Stimulated activated naive CD8-positive, alpha-beta T cell treated with anti-CD3 and anti-CD28 coated beads, Interleukin-15, Interleukin-2, amounts not matched to agents 100 ng/mL and 50 ng/mL, for 24 hours (primary cell): ENCODE measurements at regions not wholly inside any gene's neighbourhood (a gene's known extent, or its start where the extent isn't known, plus 50 kb on each side); places are given as distances from the start of the nearest gene placed in this dataset.
"Not testable (repeated sequence)": the region's sequence is repeated elsewhere in the genome, so short reads cannot be mapped to it uniquely, and the experiment has no call there.

Experiments
- H3K27ac Mint-ChIP-seq: one replicate; pipeline ENCODE4 v1.8.0; 2021; ENCODE audit warnings: mild to moderate bottlenecking, mixed read lengths
- H3K27me3 Mint-ChIP-seq: one replicate; pipeline ENCODE4 v1.8.0; 2021; ENCODE audit warnings: mixed read lengths
- H3K36me3 Mint-ChIP-seq: one replicate; pipeline ENCODE4 v1.8.0; 2021; ENCODE audit warnings: low read depth, mixed read lengths
- H3K4me1 Mint-ChIP-seq: one replicate; pipeline ENCODE4 v1.8.0; 2021; ENCODE audit warnings: low read depth, mixed read lengths
- H3K4me3 Mint-ChIP-seq: one replicate; pipeline ENCODE4 v1.8.0; 2021; ENCODE audit warnings: mild to moderate bottlenecking, mixed read lengths
- H3K9me3 Mint-ChIP-seq: one replicate; pipeline ENCODE4 v1.8.0; 2021; ENCODE audit warnings: mixed read lengths

DNA sequence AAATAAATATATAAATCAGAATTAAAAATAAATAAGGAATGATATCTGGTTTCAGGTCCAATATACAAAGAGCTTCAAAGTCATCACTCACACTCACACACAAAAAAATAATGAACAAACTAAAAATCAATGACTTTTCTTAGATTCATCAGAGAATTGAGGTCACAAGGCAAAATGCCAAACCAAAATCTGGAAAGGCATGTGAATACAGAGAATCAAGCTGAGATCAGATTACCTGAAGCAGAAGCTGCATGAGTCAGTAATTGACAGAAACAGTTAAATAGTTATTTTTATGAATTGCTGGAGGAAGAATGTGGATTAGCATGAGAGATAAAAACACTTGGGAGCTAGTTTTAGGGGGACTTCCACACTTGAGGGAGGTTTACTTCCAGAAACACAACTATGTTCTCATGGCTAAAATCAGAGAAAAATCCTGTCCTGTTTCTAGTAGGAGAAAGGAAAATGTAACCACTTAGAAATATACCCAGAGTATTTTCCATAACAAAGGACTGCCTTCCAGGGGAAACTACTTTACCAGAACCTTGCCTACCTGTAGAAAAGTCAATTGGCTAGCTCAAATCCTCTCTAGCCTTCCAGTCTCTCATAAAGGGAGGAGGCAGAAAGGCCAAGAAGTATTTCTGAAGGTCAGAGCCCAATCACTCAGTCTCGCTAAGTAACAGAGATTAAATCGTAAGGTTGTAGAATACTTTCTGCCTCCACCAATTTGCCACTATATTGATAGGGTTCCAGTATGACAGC lies 536.6 kb upstream of the NR5A2 start:
- Mint-ChIP-seq H3K27ac (no peak overlapping the region), H3K4me1 (no peaks in the 10 kb centered on the region), H3K4me3 (no peak overlapping the region), H3K27me3 (peaks cover 4% of the 10 kb centered on the region), H3K36me3 (peaks cover 8% of the 10 kb centered on the region), H3K9me3 (peaks cover 17% of the 10 kb centered on the region)

DNA sequence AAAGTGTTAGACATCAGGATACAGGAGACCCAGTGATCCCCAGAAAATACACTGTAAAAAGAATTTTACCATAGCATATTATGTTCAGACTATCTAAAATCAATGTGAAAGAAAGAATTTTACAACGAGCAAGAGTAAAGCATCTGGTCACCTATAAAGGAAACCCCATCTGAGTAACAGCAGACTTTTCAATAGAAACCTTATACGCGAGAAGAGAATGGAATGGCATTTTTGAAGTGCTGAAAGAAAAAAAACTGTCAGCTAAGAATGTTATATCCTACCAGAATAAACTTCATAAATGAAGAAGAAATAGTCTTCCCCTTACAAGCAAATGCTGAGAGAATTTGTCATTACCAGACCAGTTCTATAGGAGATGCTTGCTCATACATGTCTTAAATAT lies 532.1 kb upstream of the NR5A2 start:
- Mint-ChIP-seq H3K9me3 (peaks cover 23% of the 10 kb centered on the region), H3K36me3 (peaks cover 8% of the 10 kb centered on the region), H3K27ac (no peak overlapping the region), H3K27me3 (peaks cover 10% of the 10 kb centered on the region), H3K4me3 (no peak overlapping the region), H3K4me1 (peaks cover 11% of the 10 kb centered on the region)

DNA sequence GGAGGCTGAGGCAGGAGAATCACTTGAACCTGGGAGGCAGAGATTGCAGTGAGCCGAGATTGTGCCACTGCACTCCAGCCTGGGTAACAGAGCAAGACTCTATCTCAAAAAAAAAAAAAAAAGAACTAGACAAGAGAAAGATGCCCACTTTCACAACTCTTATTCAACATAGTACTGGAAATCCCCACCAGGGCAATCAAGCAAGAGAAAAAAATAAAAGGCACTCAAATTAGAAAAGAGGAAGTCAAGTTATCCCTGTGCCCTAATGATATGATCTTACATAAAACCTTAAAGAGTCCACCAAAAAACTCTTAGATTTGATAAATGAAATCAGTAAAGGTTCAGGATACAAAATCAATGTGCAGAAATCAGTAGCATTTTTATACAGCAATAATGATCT lies 528.7 kb upstream of the NR5A2 start:
- Mint-ChIP-seq H3K4me1 (peaks cover 11% of the 10 kb centered on the region), H3K9me3 (peaks cover 17% of the 10 kb centered on the region)
- H3K27me3 Mint-ChIP-seq, H3K27ac Mint-ChIP-seq, H3K36me3 Mint-ChIP-seq, H3K4me3 Mint-ChIP-seq: not testable (repeated sequence)

DNA sequence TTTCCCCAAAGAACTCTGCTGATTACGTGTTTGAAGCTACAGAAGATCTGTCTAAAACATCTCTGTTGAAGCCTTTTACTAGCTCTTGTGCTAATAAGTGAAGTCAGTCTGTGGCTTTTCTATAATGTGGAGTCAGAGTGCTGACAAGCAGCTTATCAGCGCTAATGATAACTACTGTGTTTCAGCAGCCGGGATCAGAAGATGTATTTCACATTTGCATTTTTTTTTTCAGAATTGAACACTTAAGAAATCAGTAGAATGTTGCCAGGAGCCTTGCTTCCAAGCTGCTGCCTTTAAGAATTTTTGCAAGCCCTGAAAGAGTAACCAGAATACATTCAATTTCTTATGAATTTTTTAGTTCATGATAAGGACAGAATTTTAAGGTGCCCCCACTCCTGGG lies 519.4 kb upstream of the NR5A2 start:
- no peak overlapping the region for H3K27ac Mint-ChIP-seq
- H3K4me1 Mint-ChIP-seq = peaks cover 10% of the 10 kb centered on the region
- H3K4me3 Mint-ChIP-seq = no peak overlapping the region
- no peaks in the 10 kb centered on the region for H3K9me3 Mint-ChIP-seq
- no peaks in the 10 kb centered on the region for H3K36me3 Mint-ChIP-seq
- no peaks in the 10 kb centered on the region for H3K27me3 Mint-ChIP-seq

DNA sequence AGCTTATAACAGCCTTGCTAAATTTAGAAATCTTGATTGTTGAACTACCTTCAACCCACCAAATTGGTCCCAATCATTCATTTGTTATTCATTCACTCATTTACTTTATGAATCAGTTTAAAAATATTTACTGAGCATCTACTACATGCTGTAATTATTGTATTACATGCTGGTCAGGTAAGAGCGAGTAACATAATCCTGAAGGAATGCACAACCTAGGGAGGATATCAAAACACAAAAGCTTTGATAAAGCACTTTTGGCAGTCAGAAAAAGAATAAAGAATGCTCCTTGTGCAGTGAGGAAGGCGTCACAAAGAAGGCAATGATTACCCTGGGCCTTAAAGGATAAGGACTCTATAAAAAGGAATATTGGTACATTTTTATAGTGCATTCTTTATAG lies 518.9 kb upstream of the NR5A2 start:
- H3K27ac Mint-ChIP-seq = no peak overlapping the region
- H3K4me3 Mint-ChIP-seq = no peak overlapping the region
- H3K36me3 Mint-ChIP-seq = no peaks in the 10 kb centered on the region
- H3K9me3 Mint-ChIP-seq = no peaks in the 10 kb centered on the region
- peaks cover 10% of the 10 kb centered on the region for H3K4me1 Mint-ChIP-seq
- no peaks in the 10 kb centered on the region for H3K27me3 Mint-ChIP-seq

DNA sequence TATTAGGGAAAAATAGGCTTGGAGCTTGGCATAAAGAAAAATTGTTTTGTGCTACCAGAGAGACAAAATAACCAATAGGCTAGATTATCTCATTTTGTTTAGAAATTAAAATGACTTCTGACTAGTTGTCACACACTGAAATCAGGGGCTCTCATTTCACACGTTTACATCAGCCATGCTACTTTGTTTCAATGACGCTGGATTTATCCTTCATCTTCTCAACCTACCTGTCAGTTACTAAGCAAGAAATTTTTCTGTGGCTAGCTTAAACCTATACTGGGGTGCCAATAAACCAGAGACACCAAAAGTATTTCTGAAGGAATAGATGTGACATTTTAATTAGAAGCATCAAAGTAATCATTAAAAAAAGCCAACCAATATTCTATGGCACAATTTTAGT lies 518.1 kb upstream of the NR5A2 start:
- no peaks in the 10 kb centered on the region for H3K9me3 Mint-ChIP-seq
- H3K27ac Mint-ChIP-seq = no peak overlapping the region
- H3K27me3 Mint-ChIP-seq = no peaks in the 10 kb centered on the region
- H3K4me1 Mint-ChIP-seq = peaks cover 10% of the 10 kb centered on the region
- no peaks in the 10 kb centered on the region for H3K36me3 Mint-ChIP-seq
- H3K4me3 Mint-ChIP-seq = no peak overlapping the region

DNA sequence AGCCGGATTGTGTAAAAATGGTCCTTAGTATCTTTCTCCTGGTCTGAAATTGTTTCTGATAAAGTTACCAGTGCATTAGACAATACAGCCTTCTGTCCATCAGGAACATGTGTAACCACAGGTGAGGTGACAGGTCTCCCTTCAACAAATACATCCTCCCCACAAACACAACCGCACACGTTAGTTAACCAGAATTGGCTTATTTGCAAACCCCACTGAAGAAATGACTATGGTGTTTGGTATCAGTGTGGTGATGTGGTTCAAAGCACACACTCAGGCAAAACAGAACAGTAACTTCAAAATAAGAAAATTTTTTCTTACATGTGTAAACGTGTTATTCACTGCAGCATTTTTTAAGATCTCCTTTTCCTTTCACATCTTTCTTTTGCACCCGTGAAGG lies 517.2 kb upstream of the NR5A2 start:
- no peak overlapping the region for H3K27ac Mint-ChIP-seq
- no peaks in the 10 kb centered on the region for H3K9me3 Mint-ChIP-seq
- H3K36me3 Mint-ChIP-seq = no peaks in the 10 kb centered on the region
- no peak overlapping the region for H3K4me3 Mint-ChIP-seq
- peaks cover 10% of the 10 kb centered on the region for H3K4me1 Mint-ChIP-seq
- H3K27me3 Mint-ChIP-seq = no peaks in the 10 kb centered on the region

DNA sequence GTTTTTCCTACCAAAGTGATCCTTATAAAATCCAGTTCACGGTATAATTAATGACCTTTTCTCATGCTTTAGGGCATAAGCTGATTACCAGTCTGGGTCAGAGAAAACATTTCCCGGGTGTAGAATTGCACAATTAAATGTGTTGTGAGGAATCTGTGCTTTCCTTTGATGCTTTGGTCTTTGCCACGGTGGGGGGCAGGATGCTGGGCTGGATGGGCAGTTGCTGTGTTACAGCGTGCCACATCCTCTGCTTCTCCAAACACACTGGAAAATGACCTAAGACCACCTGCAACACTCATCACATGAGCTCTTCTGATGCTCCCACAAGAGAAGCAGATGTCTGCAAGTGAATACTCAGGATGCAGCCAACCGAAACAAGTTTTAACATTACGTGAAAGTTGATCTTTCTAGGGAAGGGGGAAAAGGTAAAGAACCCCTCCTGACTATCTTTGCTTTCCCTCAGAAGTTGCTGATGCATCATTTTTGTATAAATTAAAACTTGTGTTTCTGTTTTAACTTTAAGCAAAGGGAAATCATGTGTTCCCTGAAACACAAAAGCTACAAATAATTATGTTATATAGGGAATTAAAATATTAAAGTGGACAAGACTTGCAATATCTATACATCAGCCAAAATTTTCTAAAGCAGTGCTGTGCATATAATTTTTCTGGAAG lies 515.3 kb upstream of the NR5A2 start:
- H3K4me1 Mint-ChIP-seq = peaks cover 10% of the 10 kb centered on the region
- H3K9me3 Mint-ChIP-seq = no peaks in the 10 kb centered on the region
- no peaks in the 10 kb centered on the region for H3K27me3 Mint-ChIP-seq
- H3K27ac Mint-ChIP-seq = no peak overlapping the region
- no peak overlapping the region for H3K4me3 Mint-ChIP-seq
- H3K36me3 Mint-ChIP-seq = no peaks in the 10 kb centered on the region

DNA sequence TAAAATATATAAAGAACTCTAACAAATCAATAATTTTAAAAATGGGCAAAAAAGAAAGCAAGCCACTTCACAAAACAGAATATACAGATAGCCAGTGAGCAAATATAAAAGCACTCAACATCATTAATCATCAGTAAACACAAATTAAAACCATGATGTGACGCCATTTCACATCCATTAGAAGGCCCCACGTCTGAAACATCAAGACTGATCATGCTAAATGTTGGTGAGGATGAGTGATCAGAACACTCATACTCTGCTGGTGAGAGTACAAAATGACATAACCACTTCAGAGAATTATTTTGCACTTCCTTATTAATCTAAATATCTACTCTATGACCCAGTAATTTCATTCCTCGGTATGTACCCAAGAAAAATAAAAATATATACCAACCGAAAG lies 512.2 kb upstream of the NR5A2 start:
- Mint-ChIP-seq H3K27me3 (no peaks in the 10 kb centered on the region), H3K27ac (no peak overlapping the region), H3K4me3 (no peak overlapping the region), H3K9me3 (no peaks in the 10 kb centered on the region), H3K4me1 (peaks cover 5% of the 10 kb centered on the region), H3K36me3 (no peaks in the 10 kb centered on the region)

DNA sequence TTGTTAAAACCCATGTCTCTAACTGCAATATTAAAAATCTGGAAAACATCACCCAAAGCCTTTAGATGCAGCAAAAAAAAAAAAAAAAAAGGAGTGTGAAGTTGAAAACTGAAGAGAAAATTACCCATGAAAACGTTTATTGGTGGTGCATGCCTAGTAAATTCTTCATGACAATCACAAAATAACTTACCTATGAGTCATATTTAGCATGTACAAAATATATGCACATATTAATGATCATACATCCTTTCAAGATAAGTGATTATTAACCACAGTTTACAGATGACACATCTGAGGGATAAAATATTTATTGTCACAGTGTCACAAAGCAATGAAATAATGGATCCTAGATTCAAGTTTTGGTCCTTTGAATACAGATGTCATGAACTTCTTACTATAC lies 505.2 kb upstream of the NR5A2 start:
- H3K27ac Mint-ChIP-seq = no peak overlapping the region

DNA sequence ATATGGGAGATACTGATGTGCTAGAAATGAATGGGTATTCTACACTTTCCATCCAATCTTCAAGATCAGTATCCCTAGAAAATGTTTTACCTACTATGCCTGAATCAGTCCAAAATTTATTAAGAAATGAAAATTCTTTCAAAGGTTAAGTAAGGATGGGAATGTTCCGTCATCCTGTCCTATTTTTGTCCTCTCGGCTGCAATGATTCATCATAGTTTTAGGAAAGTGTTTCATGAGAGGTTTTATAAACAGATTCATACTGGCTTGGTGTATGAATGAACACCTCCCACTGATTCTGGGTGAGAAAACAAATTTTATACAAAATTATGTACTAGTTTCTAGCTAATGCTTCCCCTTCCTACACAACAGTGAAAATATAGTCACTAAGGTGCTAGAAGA lies 504.6 kb upstream of the NR5A2 start:
- no peak overlapping the region for H3K27ac Mint-ChIP-seq
- H3K9me3 Mint-ChIP-seq = no peaks in the 10 kb centered on the region
- H3K36me3 Mint-ChIP-seq = no peaks in the 10 kb centered on the region
- no peak overlapping the region for H3K4me3 Mint-ChIP-seq
- H3K4me1 Mint-ChIP-seq = no peaks in the 10 kb centered on the region
- H3K27me3 Mint-ChIP-seq = no peaks in the 10 kb centered on the region

More for the DNA sequence above, 505.2 kb upstream of the NR5A2 start:
- Mint-ChIP-seq H3K4me1 (no peaks in the 10 kb centered on the region), H3K4me3 (no peak overlapping the region), H3K9me3 (no peaks in the 10 kb centered on the region), H3K36me3 (no peaks in the 10 kb centered on the region), H3K27me3 (no peaks in the 10 kb centered on the region)

DNA sequence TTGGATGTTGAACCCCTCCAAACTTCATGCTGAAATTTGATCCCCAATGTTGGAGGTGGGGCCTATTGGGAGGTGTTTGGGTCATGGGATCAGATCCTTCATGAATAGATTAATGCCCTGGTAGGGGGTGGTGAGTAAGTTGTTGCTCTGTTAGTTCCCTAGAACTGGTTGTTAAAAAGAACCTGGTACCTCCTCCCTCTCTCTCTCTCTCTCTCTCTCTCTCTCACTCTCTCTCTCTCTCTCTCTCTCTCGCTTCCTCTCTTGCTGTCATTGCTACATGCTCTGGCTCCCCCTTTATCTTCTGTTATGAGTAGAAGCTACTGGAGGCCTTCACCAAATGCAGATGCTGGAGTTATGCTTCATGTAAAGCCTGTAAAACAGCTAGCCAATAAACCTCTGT lies 498.2 kb upstream of the NR5A2 start:
- Mint-ChIP-seq H3K4me1 (no peaks in the 10 kb centered on the region), H3K27ac (no peak overlapping the region), H3K9me3 (peaks cover 8% of the 10 kb centered on the region), H3K36me3 (no peaks in the 10 kb centered on the region), H3K27me3 (no peaks in the 10 kb centered on the region), H3K4me3 (no peak overlapping the region)

DNA sequence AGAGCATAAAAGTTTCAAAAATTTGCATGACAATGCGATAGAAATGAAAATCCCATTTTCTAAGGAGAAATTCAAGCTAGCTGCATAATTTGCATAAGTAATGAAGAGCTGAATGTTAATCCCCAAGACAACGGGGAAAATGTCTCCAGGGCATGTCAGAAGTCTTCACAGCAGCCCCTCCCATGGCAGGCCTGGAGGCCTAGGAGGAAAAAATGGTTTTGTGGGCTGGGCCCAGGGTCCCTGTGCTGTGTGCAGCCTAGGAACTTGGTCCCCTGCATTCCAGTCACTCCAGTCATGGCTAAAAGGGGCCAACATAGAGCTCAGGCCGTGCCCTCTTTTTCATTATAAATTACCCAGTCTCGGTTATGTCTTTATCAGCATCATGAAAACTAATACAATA lies 494.1 kb upstream of the NR5A2 start:
- H3K27me3 Mint-ChIP-seq, H3K4me1 Mint-ChIP-seq, H3K27ac Mint-ChIP-seq, H3K36me3 Mint-ChIP-seq, H3K9me3 Mint-ChIP-seq, H3K4me3 Mint-ChIP-seq: not testable (repeated sequence)

DNA sequence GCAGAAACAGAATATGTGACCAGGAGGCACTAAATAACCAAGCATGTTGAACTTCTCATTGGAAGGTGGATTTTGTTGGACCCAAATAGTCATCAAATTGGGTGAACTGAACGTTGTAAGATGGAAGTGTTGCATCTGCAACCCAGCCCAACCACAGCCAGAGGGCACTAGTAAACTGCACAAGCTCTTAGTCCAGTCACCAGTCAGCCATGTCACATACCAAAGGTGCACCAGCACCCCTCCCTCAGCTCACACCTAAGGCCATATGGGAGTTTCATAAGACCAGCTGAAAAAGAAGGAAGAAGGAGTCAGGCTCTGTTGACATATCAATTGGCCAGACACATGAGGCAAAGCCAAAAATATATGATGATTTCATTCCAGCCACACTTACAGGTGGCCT lies 481.7 kb upstream of the NR5A2 start:
- H3K27ac Mint-ChIP-seq = no peak overlapping the region
- H3K27me3 Mint-ChIP-seq = no peaks in the 10 kb centered on the region
- no peaks in the 10 kb centered on the region for H3K36me3 Mint-ChIP-seq
- no peak overlapping the region for H3K4me3 Mint-ChIP-seq
- H3K4me1 Mint-ChIP-seq = no peaks in the 10 kb centered on the region
- H3K9me3 Mint-ChIP-seq = peaks cover 2% of the 10 kb centered on the region

DNA sequence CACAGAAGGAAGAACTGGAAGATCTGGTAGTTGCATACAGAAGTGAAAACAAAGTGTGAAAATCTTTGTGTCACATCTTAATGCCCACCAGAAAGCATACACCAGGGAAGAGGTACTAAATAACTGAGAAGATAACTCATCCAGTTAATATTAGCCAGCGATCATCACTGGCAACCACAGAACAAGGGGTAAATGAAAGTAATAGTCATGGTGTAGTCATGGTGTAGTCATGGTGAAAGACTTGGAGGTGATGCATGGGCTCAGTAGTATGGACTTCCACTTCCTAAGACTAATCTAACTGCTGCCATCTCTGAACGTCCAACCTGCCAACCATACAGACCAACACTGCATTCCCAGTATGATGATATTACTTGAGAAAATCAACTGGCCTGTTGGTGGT lies 481.2 kb upstream of the NR5A2 start:
- Mint-ChIP-seq H3K27ac (no peak overlapping the region), H3K4me1 (no peaks in the 10 kb centered on the region), H3K4me3 (no peak overlapping the region), H3K9me3 (no peaks in the 10 kb centered on the region), H3K36me3 (no peaks in the 10 kb centered on the region), H3K27me3 (no peaks in the 10 kb centered on the region)

DNA sequence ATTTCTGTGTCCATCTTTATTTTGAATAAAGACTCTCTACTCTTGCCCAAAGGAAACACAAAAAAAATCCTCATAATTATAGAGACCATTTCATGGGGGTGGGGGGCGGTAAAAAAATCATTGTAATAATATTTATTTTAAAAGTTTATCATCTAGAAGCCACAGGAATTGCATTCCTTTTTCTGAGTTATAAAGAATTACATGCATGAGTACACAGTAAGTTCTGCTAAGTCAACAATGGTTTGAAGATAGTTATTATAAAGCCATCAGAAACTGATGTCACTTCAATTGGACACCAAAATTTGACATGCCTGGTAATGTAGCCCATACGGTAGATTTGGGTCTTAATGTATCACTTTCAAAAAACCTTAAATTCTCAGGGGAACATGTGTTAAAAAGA lies 478.1 kb upstream of the NR5A2 start:
- H3K4me3 Mint-ChIP-seq = no peak overlapping the region
- peaks cover 3% of the 10 kb centered on the region for H3K9me3 Mint-ChIP-seq
- H3K27ac Mint-ChIP-seq = no peak overlapping the region
- H3K4me1 Mint-ChIP-seq = no peaks in the 10 kb centered on the region
- H3K36me3 Mint-ChIP-seq = no peaks in the 10 kb centered on the region
- H3K27me3 Mint-ChIP-seq = peaks cover 6% of the 10 kb centered on the region
